ENCODE measurements at regions not wholly inside any gene's neighbourhood (a gene's known extent, or its start where the extent isn't known, plus 50 kb on each side); places are given as distances from the start of the nearest gene placed in this dataset.

GRCh38 chr15:39331584-39331983, 249.3 kb upstream of the THBS1 start:
- no peak overlapping the region for H3K27ac ChIP-seq (ENCODE audit: insufficient read depth, low read depth, low read length)
- no peak for DNase-seq (ENCODE audit: low read depth, low spot score)
- H3K27me3 ChIP-seq (ENCODE audit: control insufficient read depth in 2 of 2, insufficient read depth in 2 of 2, low read length in 2 of 2), result no peaks in the 10 kb centered on the region
- no peaks in the 10 kb centered on the region for H3K4me1 ChIP-seq (ENCODE audit: control insufficient read depth, extremely low read depth, insufficient read depth, low read length)
- no peak for FAIRE-seq
- no TSS peak for BruUV-seq (replicated peaks)
- dilution Hi-C loops (cut with MboI; ENCODE audit: extremely low pct_ligation_motif_present, low sequenced_read_pairs), result no loop called here
- POLR2A ChIA-PET, result no interaction called here
- H3K9ac ChIP-seq (replicated peaks; ENCODE audit: extremely low read depth, insufficient read depth, low read length), result no peak overlapping the region
- intact Hi-C loops (cut with micrococcal nuclease), result no loop called here
- no peak overlapping the region for H3K4me3 ChIP-seq (replicated peaks in 1 of 3; ENCODE audit: insufficient read depth in 1 of 3, low read depth in 1 of 3, low read length in 3 of 3)
- no peak overlapping the region for H2AFZ ChIP-seq (ENCODE audit: low read depth, low read length)
- H4K20me1 ChIP-seq (replicated peaks; ENCODE audit: control insufficient read depth, extremely low read depth, insufficient read depth, low read length), result no peaks in the 10 kb centered on the region
- no peak overlapping the region for H3K4me2 ChIP-seq (ENCODE audit: insufficient read depth, low read length)
- TF ChIP-seq CTCF (IDR thresholded peaks at IDR 0.05; ENCODE audit: extremely low read depth in 1 of 2, insufficient read depth in 1 of 2, low read depth in 1 of 2, low read length in 2 of 2) (no peak), JUN (IDR thresholded peaks at IDR 0.05; ENCODE audit: borderline replicate concordance, insufficient read depth, insufficient read length, low read depth) (no peak), POLR2AphosphoS5 (IDR thresholded peaks at IDR 0.05; ENCODE audit: insufficient read depth, low read depth, low read length) (no peak), GATA2 (IDR thresholded peaks at IDR 0.05; ENCODE audit: insufficient read depth, insufficient read length, low read depth, low read length) (no peak), FOS (IDR thresholded peaks at IDR 0.05; ENCODE audit: borderline replicate concordance, insufficient read depth, low read length) (no peak), MAX (IDR thresholded peaks at IDR 0.05; ENCODE audit: insufficient read depth, insufficient read length) (no peak), POLR2A (IDR thresholded peaks at IDR 0.05; ENCODE audit: low read depth, low read length) (no peak), MYC (IDR thresholded peaks at IDR 0.05; ENCODE audit: low read depth, low read length) (no peak), EZH2 (IDR thresholded peaks at IDR 0.05; ENCODE audit: borderline replicate concordance, low read depth, low read length, severe bottlenecking) (no peak)
- CTCF ChIA-PET, result interaction anchor here (1.2 kb wide), 1 partner anchor 10 kb away, joined by 3 read pairs; no protein-coding TSS in a partner anchor
- no peaks in the 10 kb centered on the region for H3K36me3 ChIP-seq (ENCODE audit: control insufficient read depth in 2 of 2, extremely low read depth in 1 of 2, insufficient read depth in 2 of 2, low read length in 2 of 2)
- H3K9me3 ChIP-seq (replicated peaks; ENCODE audit: control insufficient read depth, insufficient read depth, low read length), result no peaks in the 10 kb centered on the region
- no peaks in the 10 kb centered on the region for H3K9me1 ChIP-seq (replicated peaks; ENCODE audit: control insufficient read depth, extremely low read depth, insufficient read depth, low read length)
- H3K79me2 ChIP-seq (ENCODE audit: control insufficient read depth, insufficient read depth, low read length), result no peaks in the 10 kb centered on the region

Measured in endothelial cell of umbilical vein (primary cell).